NCI-H2029 treated with DMSO at 0.1 percent for 48 hours (cell line): ENCODE measurements at regions not wholly inside any gene's neighbourhood (a gene's known extent, or its start where the extent isn't known, plus 50 kb on each side); places are given as distances from the start of the nearest gene placed in this dataset.
"Not testable (repeated sequence)": the region's sequence is repeated elsewhere in the genome, so short reads cannot be mapped to it uniquely, and the experiment has no call there.

Experiments used
- DNase-seq: peaks from one replicate; lab custom pipeline; 2025; lab: John Stamatoyannopoulos, UW

DNA sequence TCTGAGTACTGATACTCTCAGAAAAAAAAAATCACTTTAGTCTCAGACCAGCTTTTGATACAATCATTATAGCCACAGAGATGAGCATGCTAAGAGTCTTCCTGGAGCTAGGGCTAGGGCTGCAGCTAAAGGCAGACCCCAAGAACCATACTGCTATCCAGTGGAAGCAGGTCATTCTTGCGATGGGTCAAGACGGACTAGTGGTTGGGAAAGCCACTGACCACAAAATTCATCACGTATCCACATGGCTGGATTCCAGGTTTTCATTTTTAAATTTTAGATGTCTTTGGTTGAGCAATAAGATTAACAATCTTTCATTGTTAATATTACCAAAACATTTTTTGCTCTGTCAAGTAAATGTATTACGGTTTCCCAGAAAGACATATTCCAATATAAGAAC lies 598.1 kb downstream of the DNAH5 start:
- DNase-seq = no peak

- no peak for DNase-seq
Measured at GRCh38 chr5:13339093-13339492, 605.4 kb downstream of the DNAH5 start.

- not testable (repeated sequence) for DNase-seq
Measured at GRCh38 chr5:13335026-13335425, 609.5 kb downstream of the DNAH5 start.

DNA sequence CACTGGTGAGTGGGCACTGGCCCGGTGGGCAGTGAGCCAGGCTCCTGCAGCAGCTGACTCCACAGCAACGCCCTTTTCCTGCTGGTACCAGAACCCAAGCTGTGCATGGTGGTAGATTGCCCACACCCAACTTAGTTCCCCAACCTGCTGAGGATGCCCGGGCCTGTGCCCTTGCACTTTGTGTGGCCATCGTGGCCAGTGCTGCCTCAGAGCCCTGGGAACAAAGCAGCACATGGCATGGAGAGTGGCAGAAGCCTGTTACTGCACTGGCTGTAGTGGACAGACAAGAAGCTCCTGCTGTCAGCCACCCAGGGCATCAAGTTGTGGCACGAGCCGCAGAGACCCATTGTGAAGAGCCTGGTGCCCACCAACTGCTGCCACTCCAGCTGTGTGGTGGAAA lies 612.9 kb downstream of the DNAH5 start:
- no peak for DNase-seq

GRCh38 chr5:13328316-13328715 lies 616.2 kb downstream of the DNAH5 start:
- no peak for DNase-seq

GRCh38 chr5:13325765-13326164 lies 618.7 kb downstream of the DNAH5 start:
- DNase-seq = no peak

GRCh38 chr5:13322769-13323168 lies 621.7 kb downstream of the DNAH5 start:
- no peak for DNase-seq

GRCh38 chr5:13317654-13318053 lies 626.8 kb downstream of the DNAH5 start:
- DNase-seq = no peak

DNA sequence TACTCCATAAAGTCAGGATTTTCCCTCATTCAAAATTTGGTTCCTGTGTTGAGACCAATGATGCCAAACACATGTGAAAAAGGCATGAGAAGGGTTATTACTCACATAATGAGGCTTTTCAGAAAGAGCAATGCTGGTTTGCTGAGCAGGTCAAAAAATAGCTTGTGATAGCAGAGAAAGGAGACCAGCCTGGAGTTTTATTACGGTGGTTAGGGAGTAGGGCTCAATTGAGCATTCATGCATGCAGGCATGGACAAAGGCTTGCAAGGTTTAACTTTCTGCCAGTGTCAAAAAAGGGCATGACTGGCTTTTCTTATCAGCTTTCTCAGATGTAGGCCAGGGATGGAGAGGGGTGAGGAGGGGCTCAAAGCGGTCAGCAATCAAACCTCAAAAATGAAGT lies 628.3 kb downstream of the DNAH5 start:
- no peak for DNase-seq

GRCh38 chr5:13307480-13307879 lies 637.0 kb downstream of the DNAH5 start:
- DNase-seq = no peak

- no peak for DNase-seq
Measured at GRCh38 chr5:13303445-13303844, 641.0 kb downstream of the DNAH5 start.

DNA sequence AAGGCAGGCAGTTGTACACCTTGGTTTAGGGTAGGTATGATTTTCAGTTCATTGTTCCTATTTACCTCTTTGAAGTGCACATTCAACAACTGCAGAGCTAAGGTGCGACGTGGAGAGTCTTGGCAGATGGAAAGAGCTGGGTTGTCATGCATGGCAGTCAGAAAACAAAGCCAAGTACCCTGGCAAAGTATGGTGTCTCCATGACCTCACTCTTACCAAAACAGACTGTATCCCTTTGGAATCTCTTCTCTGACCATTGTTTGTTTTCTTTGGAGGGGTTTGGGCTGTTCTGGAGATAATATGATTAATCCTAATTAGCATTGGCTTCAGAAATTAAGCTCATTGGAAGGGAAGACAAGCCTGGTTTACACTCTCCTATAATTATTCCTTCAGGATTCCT lies 665.7 kb downstream of the DNAH5 start:
- no peak for DNase-seq

GRCh38 chr5:13278148-13278547 lies 666.3 kb downstream of the DNAH5 start:
- no peak for DNase-seq

GRCh38 chr5:13276156-13276555 lies 668.3 kb downstream of the DNAH5 start:
- DNase-seq = no peak

GRCh38 chr5:13263701-13264100 lies 680.8 kb downstream of the DNAH5 start:
- no peak for DNase-seq

DNA sequence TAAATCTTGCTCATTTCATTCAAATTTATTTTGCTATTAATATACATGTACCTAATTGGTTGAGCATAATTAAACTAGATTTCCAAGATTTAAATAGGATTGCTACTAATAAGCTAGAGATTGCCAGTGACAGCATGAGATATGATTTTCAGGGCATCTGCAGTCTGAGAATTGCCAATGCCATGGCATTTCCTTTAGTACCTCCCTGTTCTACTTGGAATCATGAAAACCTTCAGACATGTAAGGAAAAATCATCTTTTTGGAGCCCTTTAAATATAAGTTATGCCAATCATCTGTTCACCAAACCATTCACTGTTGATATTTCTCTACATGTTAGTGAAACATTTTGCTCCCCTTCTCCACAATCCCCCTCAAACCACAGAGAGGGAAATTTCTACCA lies 691.4 kb downstream of the DNAH5 start:
- DNase-seq = no peak

GRCh38 chr5:13252699-13253098 lies 691.8 kb downstream of the DNAH5 start:
- no peak for DNase-seq

GRCh38 chr5:13251623-13252376 lies 692.7 kb downstream of the DNAH5 start:
- DNase-seq = no peak

DNA sequence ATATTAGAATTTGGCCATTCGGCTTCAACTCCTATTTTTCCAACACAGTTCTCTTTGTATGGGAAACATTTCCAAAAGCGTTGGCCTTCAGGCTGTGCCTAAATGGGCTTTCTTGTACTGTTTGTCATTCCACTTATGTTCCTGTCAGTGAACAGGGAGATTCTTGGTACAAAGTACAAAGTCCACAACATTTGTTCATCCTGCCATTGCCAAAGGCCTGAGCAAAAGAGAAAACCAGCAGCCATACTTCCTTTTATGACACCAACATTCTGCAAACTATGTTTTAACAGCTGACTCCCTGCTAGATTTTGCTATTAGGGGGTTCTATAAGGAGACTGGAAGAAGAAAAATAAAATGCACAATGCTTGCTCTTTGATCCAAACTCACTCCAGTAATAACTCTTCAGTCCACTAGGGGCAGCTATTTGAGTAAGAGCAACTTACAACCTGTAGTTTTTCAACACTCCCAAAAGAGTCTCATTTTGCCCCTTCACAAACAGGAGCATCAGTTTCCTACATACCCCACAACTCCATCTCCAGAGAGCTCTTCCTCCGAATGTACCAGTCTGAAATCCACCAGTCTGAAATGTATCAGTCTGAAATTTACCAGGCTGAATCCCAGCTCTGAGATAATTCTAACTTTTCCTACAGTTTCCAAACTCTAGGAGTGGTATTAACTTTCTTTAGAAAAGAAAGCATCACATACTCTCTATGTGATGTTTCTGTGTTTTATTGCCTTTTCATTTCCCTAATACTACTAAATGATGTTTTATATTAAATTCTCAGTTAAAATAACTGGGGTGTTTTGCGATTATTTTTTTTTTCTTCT lies 693.8 kb downstream of the DNAH5 start:
- no peak for DNase-seq

DNA sequence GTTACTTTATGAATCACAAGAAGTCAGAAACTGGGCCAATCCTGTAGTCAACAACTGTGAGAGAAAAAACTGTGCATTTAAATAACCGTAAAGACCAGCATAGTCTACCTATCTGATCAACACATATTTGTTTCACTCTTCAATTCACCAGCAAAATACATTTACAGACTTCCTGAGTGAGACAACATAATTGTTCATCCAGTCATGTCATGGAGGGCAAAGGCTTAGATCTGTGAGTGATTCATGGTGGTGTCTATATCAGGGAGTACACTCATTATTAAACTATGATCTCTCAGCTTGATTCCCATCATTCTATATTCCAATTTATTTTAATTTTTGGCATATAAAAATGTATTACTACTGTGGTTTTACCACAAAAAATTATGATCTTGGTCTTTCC lies 694.6 kb downstream of the DNAH5 start:
- DNase-seq = no peak

- no peak for DNase-seq
Measured at GRCh38 chr5:13248253-13248652, 696.2 kb downstream of the DNAH5 start.

DNA sequence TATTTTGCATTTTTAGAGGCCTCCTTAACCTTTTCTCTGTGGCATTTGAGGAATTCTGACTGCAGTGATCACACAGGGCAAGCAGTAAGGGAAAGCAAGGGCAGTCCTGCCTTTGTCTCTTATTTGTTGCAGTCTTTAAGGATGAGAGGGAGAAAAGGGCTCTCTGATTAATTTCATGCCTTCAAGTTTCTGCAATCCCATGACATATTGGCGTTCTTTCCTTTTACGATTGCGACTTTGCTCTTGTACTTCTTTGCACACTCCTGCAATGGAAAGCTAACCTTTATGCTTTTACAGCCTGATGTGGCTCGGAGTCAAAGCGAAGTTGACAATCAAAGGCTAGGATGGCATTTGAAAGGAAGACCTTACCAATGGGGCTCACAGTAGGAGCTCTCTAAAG lies 698.4 kb downstream of the DNAH5 start:
- DNase-seq = no peak

GRCh38 chr5:13244151-13244550 lies 700.3 kb downstream of the DNAH5 start:
- DNase-seq = no peak

GRCh38 chr5:13227513-13227912 lies 717.0 kb downstream of the DNAH5 start:
- no peak for DNase-seq
